ENCODE measurements at regions not wholly inside any gene's neighbourhood (a gene's known extent, or its start where the extent isn't known, plus 50 kb on each side); places are given as distances from the start of the nearest gene placed in this dataset.
"Not testable (repeated sequence)": the region's sequence is repeated elsewhere in the genome, so short reads cannot be mapped to it uniquely, and the experiment has no call there.

DNA sequence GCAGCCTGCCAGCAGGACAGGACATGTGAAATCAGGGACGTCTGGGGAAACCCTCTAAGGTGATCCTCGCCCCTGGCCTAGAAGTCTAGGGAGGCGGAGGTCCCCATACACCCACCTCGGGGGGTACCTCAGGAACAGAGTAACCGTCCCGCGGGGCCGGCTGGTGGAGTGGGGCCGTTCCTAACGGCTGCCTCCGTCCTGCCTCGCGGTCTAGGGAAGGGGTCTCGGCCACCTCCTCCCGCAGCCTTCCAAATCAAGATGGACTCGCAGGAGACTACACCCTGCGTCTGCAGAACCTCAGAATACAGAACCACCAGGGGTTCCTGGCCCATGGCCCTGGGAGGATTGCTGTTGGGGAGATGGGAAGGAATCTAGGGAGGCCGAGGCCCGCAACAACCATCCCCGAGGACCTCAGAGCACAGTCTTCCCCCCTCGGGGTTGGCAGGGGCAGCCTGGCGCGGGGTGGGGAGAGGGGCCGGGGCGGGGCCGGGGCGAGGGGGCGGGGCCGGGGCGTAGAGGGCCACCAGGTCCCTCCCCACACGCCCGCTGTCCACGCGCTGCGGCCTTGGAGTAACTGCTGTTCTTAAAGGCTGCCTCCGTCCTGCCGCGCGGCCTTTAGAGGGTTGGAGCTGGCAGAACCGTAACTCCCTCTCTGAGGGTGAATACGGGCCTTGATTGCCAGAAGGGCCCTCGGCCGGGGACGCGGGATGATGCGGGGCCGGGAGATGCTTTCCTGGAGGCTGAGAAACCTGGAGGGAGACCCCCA is 89.0 kb upstream of the MLN start:
- DNase-seq, result no peak

GRCh38 chr6:33888664-33889200 is 84.9 kb upstream of the MLN start:
- DNase-seq, result no peak

- no peak for DNase-seq
Observed at GRCh38 chr6:33888183-33888582, 84.4 kb upstream of the MLN start.

- peak; percentile 51 for DNase-seq
Observed at GRCh38 chr6:33886673-33887144, 82.9 kb upstream of the MLN start.

- DNase-seq, result no peak
Observed at GRCh38 chr6:33885132-33886057, 81.6 kb upstream of the MLN start.

DNA sequence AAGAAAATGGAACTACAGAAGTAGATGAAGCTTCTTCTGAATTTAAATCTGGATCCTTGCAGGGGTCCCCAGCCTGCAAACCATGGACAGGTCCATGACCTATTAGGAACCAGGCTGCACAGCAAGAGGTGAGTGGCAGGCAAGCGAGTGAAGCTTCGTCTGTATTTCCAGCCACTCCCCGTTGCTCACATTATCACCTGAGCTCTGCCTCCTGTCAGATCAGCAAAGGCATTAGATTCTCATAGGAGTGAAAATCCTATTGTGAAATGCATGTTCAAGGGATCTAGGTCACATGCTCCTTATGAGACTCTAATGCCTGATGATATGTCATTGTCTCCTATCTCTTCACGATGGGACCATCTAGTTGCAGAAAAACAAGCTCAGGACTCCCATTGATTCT is 79.8 kb upstream of the MLN start:
- DNase-seq, result not testable (repeated sequence)

DNA sequence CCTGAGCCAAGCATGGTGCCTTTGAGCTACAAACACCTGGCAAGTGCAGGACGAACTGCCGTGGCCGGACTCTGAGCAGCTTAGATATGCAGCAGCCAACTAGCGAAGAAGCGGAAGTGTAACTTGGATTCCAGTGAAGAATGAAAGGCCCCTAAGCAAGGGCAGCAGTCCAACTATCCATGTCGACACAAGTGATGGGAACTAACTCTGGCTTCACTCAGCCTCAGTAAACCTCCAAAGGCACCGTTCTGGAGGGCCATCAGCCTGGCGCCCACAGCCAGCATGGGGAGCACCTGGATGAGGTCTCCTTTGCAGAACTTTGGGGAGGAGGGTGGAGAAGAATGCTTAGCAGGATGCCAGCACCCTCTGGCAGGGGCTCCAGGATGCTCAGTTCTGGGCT is 78.4 kb upstream of the MLN start:
- no peak for DNase-seq

DNA sequence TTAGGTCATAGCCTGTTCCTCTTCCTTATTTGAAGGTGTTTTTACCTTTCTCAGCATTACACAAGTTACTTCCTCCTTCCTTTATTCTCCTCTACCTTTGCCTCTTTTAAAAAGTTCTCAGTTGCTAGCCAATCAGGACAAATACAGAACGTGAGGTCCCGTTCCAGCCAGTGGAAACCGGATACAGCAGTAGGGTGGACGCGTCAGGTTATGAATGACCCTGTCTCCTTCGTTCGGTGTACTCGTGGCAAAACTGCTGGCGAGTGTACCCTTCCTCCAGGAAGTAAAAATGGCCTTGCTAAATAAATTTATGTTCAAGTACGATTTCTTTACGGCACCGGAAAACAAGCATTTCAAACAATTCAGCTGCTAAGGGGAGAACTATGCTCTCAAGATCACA is 77.0 kb upstream of the MLN start:
- no peak for DNase-seq

GRCh38 chr6:33880104-33880678 is 76.4 kb upstream of the MLN start:
- DNase-seq, result no peak

GRCh38 chr6:33878562-33878961 is 74.8 kb upstream of the MLN start:
- no peak for DNase-seq

GRCh38 chr6:33877982-33878535 is 74.3 kb upstream of the MLN start:
- DNase-seq, result no peak

DNA sequence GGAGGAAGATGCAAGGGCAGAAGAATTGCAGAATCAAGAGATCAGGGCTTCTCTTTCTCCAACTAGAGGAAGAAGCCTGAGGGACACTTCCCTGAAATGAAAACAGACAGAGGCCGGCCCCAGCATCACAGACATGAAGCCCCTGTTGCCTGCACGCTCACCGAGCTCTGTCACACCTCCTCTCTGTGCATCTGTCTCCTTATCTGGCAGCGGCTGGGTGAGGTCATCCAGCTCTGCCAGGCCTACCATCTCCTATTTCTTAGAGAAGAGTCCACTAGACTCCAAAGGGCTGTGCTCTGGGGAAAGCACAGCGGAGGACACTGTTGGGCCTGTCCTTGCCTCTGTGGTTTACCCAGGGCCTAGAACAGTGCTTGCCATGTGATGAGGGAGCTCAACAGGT is 71.9 kb upstream of the MLN start:
- DNase-seq, result no peak

GRCh38 chr6:33875141-33875581 is 71.4 kb upstream of the MLN start:
- DNase-seq, result no peak

- DNase-seq, result no peak
Observed at GRCh38 chr6:33874136-33874760, 70.4 kb upstream of the MLN start.

DNA sequence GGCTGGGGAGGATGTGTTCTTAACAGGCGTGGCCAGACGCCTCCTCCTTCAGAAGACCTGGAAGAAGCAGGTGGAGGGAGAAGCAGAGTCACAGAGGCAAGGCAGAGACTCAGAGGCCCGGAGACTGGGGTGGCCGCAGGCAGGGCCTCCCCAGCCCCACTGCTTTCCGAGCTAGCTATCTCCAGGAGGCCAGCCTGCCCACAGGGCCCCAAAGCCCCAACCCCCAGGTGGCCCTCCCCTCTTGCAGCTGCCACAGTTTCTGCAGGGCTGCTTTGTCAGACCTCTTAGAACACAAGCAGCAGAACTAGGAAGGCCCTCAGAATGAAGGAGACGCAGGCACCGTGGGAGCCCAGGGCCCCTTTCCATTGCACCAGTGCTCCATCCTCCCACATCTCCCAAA is 69.0 kb upstream of the MLN start:
- no peak for DNase-seq

DNA sequence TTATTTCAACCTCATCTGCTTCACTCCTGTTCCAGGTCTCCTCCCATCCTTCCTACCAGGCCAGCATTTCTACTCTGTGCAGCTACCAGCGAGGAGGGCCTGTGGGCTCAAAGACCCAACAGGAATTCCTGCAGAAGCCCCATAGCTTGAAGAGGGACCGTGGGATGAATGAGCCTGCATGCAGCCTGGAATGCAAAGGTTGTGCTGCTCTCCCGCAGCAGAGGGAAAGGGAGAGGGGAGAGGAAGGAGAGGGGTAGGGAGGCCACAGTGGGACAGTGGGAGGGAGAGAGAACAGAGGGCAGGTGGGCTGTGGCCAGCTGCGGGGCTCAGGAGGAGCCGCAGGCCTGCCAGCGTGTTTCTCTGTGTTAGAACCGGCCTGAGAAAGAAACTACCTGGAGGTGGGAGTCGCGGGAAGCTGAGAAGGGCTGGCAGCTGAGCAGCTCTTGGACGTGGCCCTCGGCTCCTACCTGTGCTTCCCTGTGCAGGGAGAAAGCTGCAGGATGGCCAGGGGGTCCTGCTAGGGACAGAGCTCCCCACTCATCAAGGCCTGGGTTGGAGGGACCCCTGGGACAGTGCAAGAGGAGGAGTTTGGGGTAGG is 66.1 kb upstream of the MLN start:
- no peak for DNase-seq

DNA sequence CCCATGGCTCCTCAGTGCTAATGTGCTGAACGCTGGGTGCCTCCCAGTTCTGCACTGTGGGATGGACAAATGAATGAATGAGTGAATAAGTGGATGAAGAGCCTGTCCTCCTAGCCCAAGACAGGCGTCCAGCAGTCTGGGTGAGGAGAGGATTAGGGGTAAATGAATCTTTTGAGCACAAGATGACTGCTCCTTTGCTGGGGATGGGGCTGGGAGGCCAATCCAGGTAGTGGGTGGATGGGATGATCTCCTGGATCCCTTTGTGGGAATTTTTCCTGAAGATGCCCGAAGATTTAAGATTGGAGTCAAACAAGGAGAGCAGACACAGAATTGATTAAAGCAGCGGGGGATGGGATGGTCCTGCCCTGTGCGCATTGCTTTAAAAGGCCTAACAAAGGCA is 65.3 kb upstream of the MLN start:
- no peak for DNase-seq

- DNase-seq, result no peak
Observed at GRCh38 chr6:33868141-33868540, 64.3 kb upstream of the MLN start.

- no peak for DNase-seq
Observed at GRCh38 chr6:33865478-33866077, 61.8 kb upstream of the MLN start.

- DNase-seq, result no peak
Observed at GRCh38 chr6:33863723-33864440, 60.1 kb upstream of the MLN start.

GRCh38 chr6:33863084-33863483 is 59.3 kb upstream of the MLN start:
- DNase-seq, result no peak

Data from activated CD4-positive, alpha-beta T cell treated with anti-CD3 and anti-CD28 coated beads for 48 hours (primary cell).